HUDEP-2 (cell line): ENCODE measurements at regions not wholly inside any gene's neighbourhood (a gene's known extent, or its start where the extent isn't known, plus 50 kb on each side); places are given as distances from the start of the nearest gene placed in this dataset.
"Not testable (repeated sequence)": the region's sequence is repeated elsewhere in the genome, so short reads cannot be mapped to it uniquely, and the experiment has no call there.

ENCODE experiments used
- DNase-seq, 76 experiments: peaks; one replicate each; lab custom pipeline; 2025; ENCODE audit not compliant: unreplicated experiment in 76 of 76; lab: John Stamatoyannopoulos, UW

DNA sequence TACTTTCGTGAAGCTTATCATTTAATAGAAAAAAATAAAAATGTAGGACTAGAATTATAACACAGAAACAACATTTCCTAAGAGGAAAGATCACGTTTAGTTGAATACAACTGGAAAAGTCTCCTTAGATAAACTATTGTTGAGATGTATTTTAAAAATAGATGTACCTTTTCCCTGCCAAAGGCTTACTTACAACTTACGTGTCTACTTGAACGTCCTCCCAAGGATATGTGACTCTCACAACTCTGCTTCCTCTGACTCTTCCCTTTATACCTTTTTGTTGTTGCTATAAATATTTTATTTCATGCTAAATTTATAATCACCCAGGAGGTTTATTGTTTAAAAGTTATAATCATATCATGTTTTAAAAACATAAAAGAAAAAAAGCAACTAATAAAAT, 908.0 kb upstream of the ROBO1 start:
- DNase-seq: no peak

DNA sequence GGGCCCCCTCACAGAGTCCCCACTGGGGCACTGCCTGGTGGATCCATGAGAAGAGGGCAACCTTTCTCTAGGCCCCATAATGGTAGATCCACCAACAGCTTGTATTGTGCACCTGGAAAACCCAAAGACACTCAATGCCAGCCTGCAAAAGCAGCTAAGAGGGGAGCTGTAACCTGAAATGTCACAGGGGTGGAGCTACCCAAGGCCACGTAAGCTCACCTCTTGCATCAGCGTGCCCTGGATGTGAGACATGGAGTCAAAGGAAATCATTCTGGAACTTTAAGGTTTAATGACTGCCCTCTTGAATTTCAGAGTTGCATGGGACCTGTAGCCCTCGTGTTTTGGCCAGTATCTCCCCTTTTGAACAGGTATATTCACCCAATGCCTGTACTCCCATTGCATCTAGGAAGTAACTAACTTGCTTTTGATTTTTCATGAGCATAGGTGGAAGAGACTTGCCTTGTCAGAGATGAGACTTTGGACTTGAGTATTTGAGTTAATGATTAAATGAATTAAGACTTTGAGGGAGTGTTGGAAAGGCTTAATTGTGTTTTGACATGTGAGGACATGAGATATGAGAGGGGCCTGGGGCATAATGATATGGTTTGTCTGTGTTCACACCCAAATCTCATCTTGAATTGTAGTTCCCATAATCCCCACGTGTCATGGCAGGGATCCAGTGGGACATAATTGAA, 900.9 kb upstream of the ROBO1 start:
- no peak for DNase-seq

DNA sequence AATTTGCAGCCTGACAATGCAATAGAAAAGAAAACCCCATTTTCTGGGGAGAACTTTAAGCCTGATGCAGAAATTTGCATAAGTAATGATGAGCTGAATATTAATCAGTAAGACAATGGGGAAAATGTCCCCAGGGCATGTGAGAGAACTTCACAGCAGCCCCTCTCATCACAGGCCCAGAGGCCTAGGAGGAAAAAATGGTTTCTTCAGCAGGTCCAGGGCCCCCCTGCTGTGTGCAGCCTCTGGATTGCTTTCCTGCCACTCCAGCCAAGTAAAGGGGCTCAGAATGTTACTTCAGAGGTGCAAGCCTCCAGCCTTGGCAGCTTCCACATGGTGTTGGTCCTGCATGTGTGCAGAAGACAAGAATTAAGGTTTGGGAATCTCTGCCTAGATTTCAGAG, 900.3 kb upstream of the ROBO1 start:
- no peak for DNase-seq

DNA sequence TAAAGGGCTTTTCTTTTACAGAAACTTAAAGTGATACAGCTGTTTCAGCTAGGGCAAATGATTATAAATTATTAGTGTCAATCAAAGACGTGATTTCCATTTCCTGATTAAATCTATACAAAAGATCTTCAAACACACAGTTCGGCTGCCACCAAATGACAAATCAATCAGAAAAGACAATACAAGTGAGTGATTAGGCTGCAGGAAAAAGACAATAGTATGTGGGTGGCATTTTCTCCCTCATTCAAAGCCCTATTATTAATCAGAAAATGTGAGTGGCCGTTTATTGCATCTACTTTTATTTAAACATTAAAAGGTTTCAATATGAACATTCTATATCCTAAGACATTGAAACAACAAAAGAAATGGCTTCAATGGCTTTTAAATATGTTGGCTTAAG, 895.6 kb upstream of the ROBO1 start:
- DNase-seq: no peak

DNA sequence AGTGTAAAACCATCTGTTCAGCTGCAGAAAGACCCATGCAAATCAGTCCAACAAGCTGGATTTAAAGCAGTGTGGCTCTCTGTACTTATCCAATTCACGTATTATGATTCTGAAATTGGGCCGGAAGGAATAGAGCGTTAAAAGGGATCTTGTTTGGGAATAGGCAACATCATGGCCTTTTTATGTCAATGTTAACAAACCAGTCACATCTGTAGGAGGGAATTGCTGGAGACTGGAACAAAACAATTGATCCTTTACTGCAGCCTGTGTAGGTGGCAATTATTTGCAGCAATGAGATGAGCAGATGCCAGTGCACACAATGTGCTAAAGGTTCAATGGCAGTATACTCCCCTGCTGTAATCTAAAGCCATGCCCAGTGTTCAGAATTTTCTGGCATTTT, 887.4 kb upstream of the ROBO1 start:
- no peak for DNase-seq

DNA sequence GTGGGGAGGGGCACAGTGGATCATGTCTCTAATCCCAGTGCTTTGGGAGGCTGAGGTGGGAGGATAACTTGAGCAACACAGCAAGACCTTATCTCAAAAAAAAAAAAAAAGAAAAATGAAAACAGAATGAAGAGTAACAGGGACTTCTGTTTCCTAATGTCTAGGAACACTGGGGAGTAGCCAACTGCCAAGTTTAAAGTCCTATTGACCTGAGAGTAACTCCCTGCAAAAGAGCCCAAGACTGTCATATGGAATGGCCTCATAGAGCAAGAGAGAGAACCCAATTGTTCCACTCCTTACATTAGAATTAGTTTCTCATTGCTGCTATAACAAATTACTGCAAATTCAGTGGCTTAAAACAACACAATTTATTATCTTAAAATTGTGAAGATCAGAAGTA, 881.4 kb upstream of the ROBO1 start:
- no peak for DNase-seq

DNA sequence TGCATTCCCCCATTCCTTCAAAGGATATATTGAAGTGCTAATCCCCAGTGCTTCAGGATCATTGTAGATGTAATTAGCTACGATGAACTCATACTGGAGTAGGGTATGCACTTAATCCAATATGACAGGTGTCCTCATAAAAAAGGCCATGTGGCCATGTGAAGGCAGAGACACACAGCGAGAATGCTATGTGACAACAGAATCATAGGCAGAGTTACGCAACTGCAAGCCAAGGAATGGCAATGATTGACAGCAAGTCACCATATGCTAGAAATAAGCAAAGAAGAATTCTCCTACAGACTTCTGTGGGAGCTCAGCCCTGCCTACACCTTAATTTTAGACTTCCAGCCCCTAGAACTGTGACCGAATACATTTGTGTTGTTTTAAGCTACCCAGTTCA, 875.6 kb upstream of the ROBO1 start:
- DNase-seq: no peak

DNA sequence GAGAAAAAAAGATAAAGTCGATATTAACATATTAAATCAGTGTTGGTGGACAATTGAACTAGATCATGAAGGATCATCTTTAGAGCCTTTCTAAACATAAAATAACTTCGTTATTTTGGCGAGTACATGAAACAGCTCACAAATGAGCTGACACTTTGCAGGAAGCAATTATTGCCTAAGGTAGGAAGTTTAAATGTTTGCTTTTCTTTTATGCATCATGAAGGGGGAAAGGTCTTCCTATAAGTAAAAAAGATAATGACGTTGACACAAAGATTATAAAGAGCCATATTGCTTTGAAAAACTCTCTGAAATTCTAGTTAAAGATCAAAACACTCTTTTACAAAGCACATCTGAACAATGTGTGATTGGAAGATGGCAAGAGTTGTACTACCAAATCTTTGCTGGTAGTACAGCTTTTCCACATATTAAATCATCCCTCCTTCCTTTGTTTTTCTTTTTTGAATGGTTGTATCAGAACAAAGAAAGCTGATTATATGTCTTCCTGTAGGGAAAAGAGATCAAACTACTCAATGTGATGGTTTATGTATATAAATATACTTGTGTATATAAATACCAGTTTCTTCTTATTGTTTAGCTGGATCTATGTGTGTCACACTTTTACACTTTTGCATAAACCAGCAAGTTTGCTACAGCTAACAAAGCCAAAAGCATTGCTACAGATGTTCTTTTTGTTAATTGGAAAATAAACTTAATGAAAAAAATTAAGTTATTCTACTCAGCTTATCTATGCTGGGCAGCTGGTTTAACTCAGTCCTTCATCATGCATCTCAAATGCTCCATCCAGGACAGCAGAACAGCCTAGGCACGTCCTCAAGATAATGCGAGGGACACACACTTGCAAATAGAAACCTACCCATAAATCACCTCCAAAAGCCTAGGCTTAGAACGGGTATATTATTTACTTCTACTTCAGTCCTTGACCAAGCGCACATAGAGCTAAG, 850.8 kb upstream of the ROBO1 start:
- DNase-seq: no peak

DNA sequence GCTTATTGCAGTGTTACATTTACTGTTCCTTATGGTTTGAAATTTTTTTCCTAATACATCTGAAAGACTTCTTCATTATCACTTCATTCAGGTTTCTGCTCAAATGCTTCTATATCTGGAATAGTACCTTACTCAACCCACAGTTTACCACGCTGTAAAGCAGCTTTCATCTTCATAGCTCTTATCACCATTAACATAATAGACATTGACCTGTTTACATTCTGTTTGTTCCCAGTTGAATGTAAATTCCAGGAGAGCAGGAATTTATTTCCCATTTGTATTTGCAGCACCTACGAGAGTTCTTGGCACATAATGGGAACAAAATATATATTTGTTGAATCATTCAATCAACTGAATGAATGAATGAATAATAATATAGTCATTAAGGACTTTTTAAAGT, 844.6 kb upstream of the ROBO1 start:
- DNase-seq: no peak

DNA sequence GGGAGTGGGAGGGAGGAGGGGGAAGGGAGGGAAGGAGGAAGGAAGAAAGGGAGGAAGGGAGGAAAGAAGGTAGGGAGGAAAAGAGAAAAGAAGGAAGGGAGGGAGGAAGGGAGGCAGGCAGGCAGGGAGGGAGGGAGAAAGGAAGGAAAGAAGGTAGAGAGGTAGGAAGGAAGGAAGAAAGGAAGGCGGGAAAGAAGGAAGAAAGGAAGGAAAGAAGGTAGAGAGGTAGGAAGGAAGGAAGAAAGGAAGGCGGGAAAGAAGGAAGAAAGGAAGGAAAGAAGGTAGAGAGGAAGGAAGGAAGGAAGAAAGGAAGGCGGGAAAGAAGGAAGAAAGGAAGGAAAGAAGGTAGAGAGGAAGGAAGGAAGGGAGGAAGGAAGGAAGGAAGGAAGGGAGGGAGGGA, 840.3 kb upstream of the ROBO1 start:
- not testable (repeated sequence) for DNase-seq

DNA sequence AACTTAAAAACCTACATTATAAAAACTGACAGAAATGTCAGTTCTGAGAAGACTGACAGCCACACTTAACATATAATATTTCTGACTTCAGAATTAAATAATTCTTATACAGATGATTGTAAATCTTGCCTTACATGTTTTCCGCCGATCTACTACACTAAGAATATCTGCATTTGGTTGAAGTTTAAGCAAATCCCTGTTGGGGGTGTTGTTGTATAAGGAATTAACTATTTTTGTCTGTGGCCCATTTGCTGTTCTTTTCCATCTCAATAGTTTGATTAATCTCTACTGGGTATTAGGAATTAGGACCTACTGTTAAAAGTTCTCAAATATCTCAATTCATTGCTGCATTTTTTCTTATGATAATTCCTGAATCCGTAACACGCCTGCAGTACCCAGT, 838.3 kb upstream of the ROBO1 start:
- no peak for DNase-seq

DNA sequence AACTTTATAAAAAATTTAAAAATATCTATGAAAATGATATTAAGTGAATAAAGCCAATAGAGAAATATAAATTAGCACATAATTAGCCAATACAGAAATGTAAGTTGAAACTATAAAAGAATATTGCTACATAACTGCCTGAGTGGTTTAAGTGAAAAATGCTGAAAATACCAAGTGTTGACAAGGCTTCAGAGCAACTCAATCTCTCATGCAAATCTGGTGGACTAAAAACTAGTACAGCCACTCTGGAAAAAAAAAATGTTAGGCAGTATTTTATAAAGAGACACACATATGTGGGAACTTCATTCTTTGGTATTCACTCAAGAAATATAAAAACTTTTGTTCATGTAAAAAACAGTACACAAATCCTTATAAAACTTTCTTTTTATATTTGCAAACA, 833.7 kb upstream of the ROBO1 start:
- DNase-seq: no peak

DNA sequence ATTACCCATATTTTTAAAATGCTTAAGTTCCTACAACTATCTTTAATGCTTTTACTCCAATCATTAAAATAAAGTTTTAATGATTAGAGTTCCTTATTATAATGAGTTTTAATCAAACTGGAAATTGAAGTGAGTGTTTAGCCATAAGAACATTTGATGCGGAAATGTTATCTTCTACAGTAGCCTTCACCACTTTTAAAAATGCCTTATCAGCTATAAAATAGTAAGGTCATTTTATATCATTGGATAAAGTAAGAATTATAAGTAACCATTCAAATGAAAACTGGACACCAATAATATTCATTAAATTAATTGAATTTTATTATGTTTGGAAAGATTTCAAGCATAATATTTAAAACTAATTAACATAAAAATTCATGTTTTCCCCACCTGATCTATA, 825.0 kb upstream of the ROBO1 start:
- no peak for DNase-seq

DNA sequence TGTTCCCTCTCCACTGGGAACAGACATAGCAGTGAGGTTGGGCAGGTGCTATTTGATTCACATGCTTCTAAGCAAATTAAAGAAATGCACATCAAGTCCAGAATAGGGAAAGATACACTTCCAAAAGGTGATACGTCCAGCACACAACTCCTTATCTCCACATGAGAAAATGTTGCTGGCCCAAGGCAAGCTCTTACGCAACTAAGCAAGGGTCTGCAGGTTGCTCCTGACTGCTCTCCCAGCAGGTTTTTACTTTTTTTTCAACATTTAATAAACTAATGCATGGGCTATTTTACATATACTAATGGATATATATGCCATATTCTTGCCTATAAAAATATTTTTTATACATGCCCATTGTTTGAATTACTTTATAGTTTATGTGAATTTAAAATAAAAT, 818.5 kb upstream of the ROBO1 start:
- no peak for DNase-seq

DNA sequence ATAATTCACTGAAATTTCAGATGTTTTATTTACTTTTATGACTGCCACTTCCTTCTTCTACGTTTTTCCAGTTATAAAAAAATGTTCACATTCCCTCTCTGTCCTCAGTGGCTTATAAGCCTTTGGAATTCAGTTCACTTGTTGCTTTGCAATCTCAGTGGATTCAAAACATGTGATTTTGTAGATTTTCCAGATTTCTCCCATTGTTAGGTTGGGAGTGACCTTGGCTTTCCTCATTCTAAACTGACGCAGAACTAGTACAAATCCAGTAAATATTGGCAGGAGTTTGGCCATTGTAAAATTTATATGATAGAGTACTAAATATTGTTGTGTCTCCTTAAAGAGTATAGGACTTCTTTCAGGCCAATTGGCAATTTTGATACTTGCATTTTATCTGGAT, 812.3 kb upstream of the ROBO1 start:
- DNase-seq: no peak

DNA sequence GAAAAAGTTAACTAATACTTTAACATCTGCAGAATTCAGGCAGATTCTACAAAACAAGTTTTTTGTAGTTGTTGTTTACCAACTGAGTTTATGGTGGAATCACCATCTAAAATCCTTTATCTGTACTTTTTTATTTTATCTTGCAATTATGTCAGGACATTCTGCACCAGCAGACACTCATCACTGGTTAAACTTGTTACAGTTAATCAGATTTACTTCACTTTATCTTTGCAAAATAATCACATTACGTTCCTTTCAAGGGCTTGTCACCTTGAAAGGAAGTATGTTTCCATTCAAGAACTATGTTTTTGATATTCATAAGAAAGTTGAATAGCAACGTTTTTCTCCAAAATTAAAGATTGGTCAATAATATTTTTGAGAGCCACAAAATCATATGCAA, 796.6 kb upstream of the ROBO1 start:
- no peak for DNase-seq

DNA sequence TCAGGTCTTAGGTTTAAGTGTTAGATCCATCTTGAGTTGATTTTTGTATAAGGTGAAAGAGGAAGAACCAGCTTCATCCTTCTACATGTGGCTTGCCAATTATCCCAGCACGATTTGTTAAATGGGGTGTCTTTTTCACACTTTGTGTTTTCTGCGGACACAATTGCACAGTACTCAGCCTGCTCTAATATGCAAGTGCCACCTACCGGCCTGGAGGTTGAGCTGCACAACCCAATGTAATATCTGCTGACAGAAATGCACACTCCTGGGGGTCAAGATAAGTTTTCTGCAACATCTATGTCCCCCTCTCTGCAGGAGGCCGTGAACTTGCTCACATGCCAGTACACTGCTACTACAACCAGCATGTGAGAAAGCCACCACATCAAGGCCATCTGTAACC, 791.9 kb upstream of the ROBO1 start:
- no peak for DNase-seq

DNA sequence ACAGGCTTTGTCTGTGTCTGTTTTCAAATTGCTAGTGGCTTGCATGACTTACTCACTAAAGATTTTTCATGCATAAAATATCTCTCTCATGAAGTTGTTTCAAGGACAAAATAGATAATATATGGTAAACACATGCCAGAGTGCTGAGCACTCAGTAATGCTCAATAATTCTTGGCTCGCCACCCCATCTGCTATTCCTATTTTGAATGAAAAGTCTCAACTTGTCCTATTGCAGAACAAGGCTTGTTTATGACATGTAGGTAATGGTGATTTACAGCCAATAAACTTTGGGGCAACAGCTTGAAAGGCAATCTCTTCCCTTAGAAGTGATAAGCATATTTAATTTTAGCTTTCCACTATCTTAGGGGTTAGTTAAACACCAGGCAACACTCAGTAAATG, 789.0 kb upstream of the ROBO1 start:
- DNase-seq: no peak

DNA sequence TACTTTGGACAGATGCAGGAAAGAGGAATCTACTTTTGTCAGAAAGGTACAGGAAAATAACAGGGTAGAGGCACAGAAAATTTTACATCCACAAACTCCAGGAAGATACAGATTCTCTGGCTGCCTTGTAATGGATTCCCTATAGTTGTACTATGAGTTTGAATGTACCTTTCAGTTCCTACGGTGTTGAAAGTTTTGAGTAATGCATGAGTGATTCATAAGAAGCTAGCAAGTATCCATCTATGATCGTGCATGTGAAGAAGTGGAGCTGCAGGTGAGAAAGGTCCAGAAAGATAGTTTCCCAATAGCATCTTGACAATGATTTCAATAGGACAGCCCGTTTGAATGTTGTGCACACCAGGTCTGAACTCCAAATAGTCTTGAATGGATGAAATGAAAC, 786.5 kb upstream of the ROBO1 start:
- DNase-seq: no peak

DNA sequence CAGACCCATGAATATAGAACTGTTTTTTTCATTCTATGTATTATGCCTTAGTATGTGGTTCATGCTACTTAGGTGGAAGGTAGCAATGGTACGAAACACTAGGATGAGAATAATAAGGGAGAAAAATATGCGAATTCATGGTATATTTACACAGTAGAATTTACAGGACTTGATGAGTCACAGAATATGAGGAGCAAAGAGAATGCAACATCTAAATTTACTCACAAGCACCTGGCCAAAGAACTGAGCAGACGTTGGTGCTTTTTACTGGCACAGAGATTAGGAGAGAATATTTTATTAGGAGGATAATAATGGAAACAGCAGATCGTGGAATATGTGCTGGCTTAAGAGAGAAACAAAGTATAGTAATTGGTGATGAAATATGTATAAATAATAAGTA, 785.4 kb upstream of the ROBO1 start:
- no peak for DNase-seq

DNA sequence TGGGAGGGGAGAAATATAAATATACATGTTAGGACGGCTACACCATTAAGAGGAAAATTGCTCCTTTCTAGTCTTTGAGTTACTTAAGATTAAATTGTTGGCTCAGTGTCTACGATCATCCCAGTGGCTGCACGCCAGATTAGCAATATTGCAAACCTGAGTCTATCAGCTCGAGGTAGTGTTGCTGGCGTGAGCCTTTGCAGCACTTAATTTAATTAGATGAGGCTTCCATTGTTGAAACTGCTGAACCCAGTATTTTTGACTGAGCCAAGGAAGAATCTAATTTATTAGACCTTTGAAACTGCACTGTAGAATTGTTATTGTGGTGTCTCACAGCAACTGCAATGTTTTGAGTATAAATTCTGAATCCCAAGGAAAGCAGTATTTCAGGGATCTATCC, 782.4 kb upstream of the ROBO1 start:
- DNase-seq: no peak

DNA sequence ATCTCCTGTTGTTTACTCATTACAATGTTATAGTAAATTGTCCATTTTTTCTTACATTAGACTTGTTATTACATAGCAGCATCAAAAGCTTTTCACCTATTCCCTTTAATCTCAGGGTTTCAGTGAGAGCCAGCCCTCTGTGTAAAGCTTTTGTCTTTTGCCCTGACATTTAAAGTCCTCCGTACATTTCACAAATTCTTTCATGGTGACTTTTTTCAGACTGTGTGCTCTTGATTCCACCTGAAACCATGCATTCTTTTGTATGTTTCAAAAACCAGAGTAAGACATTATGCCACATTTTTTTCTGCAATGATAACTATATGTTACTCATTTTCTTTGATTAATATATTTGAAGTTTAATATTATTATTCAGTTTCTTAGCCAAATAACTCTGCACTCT, 781.4 kb upstream of the ROBO1 start:
- DNase-seq: no peak
